Calu3 (cell line): ENCODE measurements at regions not wholly inside any gene's neighbourhood (a gene's known extent, or its start where the extent isn't known, plus 50 kb on each side); places are given as distances from the start of the nearest gene placed in this dataset.

ENCODE experiments used
- BruUV-seq: library from RNA; stranded (reverse); fragments of 400-500 nt; replicated peaks from 2 replicates; lab custom pipeline; 2021; lab: Mats Ljungman, UMichigan
- CTCF ChIA-PET: fragments of 300-600 bp; sonication (Branson Sonifier 250); formaldehyde crosslinking; loops from one replicate; lab custom pipeline; 2022; ENCODE audit warnings: antibody characterized with exemption; lab: Charles Lee
- DNase-seq: peaks from one replicate; pipeline ENCODE4 v3.0.0; 2022
- H3K27ac Mint-ChIP-seq: one replicate; pipeline ENCODE4 v1.8.0; 2022; ENCODE audit warnings: mixed read lengths; ENCODE audit not compliant: unreplicated experiment
- H3K27me3 Mint-ChIP-seq: one replicate; pipeline ENCODE4 v1.8.0; 2022; ENCODE audit warnings: mixed read lengths; ENCODE audit not compliant: unreplicated experiment
- H3K36me3 Mint-ChIP-seq: one replicate; pipeline ENCODE4 v1.8.0; 2022; ENCODE audit warnings: mild to moderate bottlenecking, moderate library complexity, mixed read lengths; ENCODE audit not compliant: insufficient read depth, unreplicated experiment
- H3K4me1 Mint-ChIP-seq: one replicate; pipeline ENCODE4 v1.8.0; 2022; ENCODE audit warnings: mild to moderate bottlenecking, low read depth, mixed read lengths; ENCODE audit not compliant: unreplicated experiment
- H3K4me3 Mint-ChIP-seq: one replicate; pipeline ENCODE4 v1.8.0; 2022; ENCODE audit warnings: mild to moderate bottlenecking, low read depth, moderate library complexity, mixed read lengths; ENCODE audit not compliant: unreplicated experiment
- H3K9me3 Mint-ChIP-seq: one replicate; pipeline ENCODE4 v1.8.0; 2022; ENCODE audit warnings: low read depth, mixed read lengths; ENCODE audit not compliant: unreplicated experiment
- intact Hi-C: fragments of 100-400 bp; cut with micrococcal nuclease; formaldehyde crosslinking; loops from one replicate; pipeline ENCODE4 v1.10.0; 2022; ENCODE audit not compliant: unreplicated experiment
- TF ChIP-seq, protein P1 (sequence below): fragments of 200-600 bp; IDR thresholded peaks from one replicate; pipeline ENCODE4 v1.8.0; 2022; ENCODE audit warnings: antibody characterized with exemption; ENCODE audit not compliant: unreplicated experiment

DNA sequence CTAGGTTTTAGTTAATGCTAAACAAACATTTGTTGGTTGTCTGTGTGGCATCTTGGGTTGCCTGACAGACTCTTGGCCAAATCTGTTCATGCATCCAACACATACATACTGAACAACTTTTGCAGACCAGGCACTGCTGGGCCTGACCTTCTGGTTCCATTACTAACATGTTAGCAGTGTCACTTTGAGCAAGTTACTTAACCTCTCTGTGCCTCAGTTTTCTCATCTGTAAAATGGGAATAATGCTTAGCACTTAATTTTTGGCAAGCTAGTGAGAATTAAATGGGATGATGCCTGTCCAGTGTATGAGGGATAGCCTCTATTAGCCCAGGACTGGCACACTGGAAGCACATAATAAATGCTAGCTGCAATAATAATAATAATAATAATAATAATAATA is 169.9 kb downstream of the DHX35 start:
- TF ChIP-seq, protein P1, sequence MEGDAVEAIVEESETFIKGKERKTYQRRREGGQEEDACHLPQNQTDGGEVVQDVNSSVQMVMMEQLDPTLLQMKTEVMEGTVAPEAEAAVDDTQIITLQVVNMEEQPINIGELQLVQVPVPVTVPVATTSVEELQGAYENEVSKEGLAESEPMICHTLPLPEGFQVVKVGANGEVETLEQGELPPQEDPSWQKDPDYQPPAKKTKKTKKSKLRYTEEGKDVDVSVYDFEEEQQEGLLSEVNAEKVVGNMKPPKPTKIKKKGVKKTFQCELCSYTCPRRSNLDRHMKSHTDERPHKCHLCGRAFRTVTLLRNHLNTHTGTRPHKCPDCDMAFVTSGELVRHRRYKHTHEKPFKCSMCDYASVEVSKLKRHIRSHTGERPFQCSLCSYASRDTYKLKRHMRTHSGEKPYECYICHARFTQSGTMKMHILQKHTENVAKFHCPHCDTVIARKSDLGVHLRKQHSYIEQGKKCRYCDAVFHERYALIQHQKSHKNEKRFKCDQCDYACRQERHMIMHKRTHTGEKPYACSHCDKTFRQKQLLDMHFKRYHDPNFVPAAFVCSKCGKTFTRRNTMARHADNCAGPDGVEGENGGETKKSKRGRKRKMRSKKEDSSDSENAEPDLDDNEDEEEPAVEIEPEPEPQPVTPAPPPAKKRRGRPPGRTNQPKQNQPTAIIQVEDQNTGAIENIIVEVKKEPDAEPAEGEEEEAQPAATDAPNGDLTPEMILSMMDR, result no peak
- H3K36me3 Mint-ChIP-seq, result no peaks in the 10 kb centered on the region

DNA sequence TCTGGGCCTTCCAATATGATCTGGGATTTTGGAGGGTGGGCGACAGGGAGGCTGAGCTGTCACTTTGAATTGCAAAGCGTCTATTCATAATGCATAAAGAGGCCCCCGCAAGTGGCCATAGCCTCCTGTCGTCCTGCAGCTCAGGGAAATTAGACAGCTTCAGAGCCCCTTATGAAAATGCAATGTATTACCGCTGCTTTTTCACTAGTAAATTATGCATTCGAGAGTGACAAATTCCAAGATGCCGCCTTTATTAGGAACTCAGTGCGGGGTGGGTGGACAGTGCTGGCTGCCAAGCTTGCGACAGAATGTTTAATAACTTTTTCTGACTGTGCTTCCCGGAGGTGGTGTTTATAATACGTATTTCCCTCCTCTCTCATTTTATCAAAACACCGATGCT is 168.5 kb downstream of the DHX35 start:
- CTCF ChIA-PET, result interaction anchor here (0.7 kb wide), 2 partner anchors 15 to 1472 kb away, joined by 4 to 6 read pairs; no protein-coding TSS in a partner anchor
- Mint-ChIP-seq H3K27me3 (peaks cover 88% of the 10 kb centered on the region), H3K36me3 (no peaks in the 10 kb centered on the region)

More for the DNA sequence above, 169.9 kb downstream of the DHX35 start:
- BruUV-seq, result no TSS peak
- Mint-ChIP-seq H3K4me1 (no peaks in the 10 kb centered on the region), H3K9me3 (no peaks in the 10 kb centered on the region), H3K27me3 (peaks cover 94% of the 10 kb centered on the region), H3K4me3 (no peak overlapping the region), H3K27ac (no peak overlapping the region)
- no peak for DNase-seq
- intact Hi-C loops, result no loop called here
- CTCF ChIA-PET, result no interaction called here

DNA sequence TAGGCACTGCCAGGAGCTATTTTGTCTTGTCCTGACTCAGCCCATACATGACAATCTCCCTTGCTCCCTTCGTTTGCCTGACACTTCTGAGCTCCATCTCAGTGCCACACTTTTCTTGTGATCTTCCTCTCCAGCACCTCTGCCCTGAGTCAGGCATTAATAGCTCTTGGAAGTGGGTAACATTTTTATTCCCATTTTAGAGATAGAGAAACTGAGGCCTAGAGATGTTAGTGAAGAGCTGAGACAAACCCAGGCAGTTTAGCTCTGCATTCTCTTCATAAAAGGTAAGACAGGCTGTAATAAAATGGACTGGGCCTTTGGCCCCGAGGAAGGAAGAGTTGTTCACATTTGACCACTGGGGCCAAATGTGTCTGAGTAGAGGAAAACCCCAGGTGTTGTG is 167.4 kb downstream of the DHX35 start:
- no peak for DNase-seq
- Mint-ChIP-seq H3K4me3 (no peak overlapping the region), H3K9me3 (no peaks in the 10 kb centered on the region), H3K27me3 (peaks cover 88% of the 10 kb centered on the region), H3K27ac (no peak overlapping the region), H3K36me3 (no peaks in the 10 kb centered on the region), H3K4me1 (no peaks in the 10 kb centered on the region)
- CTCF ChIA-PET, result interaction anchor here (1.0 kb wide), 1 partner anchor 170 kb away, joined by 3 read pairs; no protein-coding TSS in a partner anchor
- intact Hi-C loops, result no loop called here
- BruUV-seq, result no TSS peak
- TF ChIP-seq, protein P1, result no peak

More for the DNA sequence above, 168.5 kb downstream of the DHX35 start:
- no peaks in the 10 kb centered on the region for H3K4me1 Mint-ChIP-seq
- no peak for DNase-seq
- intact Hi-C loops, result no loop called here
- no peak overlapping the region for H3K4me3 Mint-ChIP-seq
- no peaks in the 10 kb centered on the region for H3K9me3 Mint-ChIP-seq
- TF ChIP-seq, protein P1, result no peak
- no peak overlapping the region for H3K27ac Mint-ChIP-seq
- no TSS peak for BruUV-seq

DNA sequence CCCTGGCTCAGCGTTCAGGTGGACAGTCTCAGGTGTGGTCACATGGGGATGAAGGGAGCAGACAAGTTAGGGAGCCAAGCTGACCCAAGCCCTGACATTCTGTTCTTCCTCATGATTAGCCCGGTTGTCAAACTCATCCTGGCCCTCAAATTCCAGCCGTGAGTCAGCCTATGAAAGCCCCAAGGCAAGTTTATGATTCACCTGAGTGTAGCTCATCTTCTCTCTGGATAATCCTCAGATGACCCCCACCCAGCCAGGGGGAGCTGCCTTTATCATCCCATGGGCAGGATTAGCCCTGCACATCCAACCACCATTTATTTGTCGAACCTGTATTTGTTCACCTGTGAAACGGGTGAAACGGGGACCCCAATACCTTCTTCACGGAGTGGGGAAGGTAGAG is 161.9 kb downstream of the DHX35 start:
- H3K36me3 Mint-ChIP-seq, result no peaks in the 10 kb centered on the region
- H3K27me3 Mint-ChIP-seq, result peaks cover 92% of the 10 kb centered on the region
- CTCF ChIA-PET, result no interaction called here
- BruUV-seq, result no TSS peak
- intact Hi-C loops, result no loop called here
- H3K4me3 Mint-ChIP-seq, result no peak overlapping the region
- H3K4me1 Mint-ChIP-seq, result no peaks in the 10 kb centered on the region
- TF ChIP-seq, protein P1, result no peak
- no peak overlapping the region for H3K27ac Mint-ChIP-seq
- H3K9me3 Mint-ChIP-seq, result no peaks in the 10 kb centered on the region
- DNase-seq, result no peak
